ENCODE measurements at regions not wholly inside any gene's neighbourhood (a gene's known extent, or its start where the extent isn't known, plus 50 kb on each side); places are given as distances from the start of the nearest gene placed in this dataset.

DNA sequence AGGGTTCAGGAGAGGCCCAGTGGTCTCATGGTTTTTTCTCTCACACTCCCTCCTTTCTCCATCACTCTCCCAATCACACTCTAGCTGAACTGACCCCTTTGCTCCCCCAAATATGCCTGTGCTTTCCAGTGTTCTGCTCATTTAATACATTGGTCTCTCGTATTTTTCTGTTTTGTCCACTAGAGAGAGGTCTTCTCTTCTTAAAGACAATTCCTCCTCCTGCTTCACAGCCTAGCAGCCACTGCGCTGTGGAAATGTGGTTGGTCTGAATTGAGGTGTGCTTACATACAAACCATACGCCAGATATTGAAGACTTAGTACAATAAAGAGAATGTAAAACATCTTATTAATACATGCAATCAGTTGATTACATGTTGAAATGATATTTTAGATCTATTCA lies 60.6 kb upstream of the XCR1 start:
- DNase-seq: no peak

DNA sequence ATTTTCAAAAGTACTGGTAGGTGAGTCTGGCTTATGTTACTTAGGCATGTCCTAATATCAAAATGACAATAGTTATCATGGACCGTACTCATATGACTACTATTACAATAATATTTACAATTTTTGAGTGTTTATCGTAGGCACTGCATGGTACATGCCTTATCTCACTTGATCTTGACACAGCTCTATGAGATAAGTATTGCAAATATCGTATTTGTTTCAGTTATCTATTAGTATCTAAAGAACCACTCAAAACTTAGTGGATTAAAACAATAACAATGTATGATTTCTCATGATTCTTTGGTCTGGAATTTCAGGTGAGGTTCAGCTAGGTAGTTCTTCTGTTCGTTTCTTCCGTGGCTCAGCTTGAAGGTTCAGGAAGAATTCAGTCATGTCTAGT lies 59.7 kb upstream of the XCR1 start:
- no peak for DNase-seq

DNA sequence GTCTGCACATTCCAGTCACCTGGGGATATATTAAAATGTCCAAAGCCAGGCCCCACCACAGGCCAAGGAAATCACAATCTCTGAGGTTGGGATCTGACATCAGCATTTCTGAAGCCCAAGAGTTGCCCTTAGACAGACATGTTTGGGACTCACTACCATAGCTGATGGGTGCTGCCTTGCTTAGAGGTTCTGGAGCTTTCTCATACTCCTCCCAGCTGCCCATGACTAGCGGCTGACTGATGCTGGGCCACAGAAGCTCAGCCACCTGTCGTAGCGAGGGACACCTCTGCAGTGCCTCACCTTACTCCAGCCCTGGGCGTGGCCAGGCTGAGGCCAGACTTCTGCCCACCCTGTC lies 58.8 kb upstream of the XCR1 start:
- DNase-seq: no peak

DNA sequence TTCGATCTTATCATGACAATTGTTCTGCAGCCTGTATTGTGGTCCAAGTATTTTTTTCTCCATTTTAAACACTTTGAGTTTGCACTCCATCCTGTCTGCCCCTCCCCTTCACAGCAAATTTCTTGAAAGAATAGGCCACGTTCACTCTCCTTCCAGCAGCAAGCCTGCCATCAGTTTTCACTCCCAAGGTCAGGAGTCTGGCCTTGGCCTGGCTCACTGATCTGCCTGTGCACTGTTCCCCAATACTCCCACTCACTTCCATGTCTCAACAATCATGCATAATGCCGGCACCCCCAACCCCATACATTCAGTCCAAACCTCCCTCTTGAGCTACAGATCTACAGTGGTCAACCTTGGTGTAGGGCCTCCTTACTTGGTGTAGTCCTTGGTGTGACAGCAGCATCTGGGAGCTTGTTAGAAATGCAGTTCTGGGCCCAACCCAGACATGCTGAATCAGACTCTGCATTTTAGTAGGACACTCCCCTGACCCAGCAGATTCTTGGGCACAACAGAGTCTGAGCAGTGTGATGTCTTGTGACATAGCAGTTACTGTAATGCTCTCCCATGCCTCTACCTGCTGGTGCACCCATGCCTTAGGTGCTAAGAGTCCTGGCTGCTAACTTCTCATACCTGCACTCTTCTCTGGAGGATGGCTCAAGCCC lies 58.3 kb upstream of the XCR1 start:
- no peak for DNase-seq

DNA sequence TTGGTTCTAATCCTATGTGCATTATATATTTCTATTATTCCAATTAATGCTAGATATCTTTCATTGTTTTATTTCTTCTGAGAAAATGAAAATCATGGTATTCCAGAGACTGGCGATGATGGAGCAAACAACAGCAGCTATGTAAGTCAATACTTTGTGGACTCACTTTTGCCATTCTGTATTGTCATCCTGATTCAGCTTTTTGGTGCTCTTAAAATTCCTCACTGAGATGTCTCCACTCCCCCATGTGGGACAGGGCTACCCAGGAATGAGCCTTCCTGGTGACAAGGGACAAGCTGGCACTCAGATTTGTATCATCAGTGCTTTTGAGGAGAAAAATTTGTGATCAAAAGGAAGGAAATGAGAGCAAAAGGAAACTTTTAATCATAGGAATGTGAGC lies 56.7 kb upstream of the XCR1 start:
- no peak for DNase-seq

DNA sequence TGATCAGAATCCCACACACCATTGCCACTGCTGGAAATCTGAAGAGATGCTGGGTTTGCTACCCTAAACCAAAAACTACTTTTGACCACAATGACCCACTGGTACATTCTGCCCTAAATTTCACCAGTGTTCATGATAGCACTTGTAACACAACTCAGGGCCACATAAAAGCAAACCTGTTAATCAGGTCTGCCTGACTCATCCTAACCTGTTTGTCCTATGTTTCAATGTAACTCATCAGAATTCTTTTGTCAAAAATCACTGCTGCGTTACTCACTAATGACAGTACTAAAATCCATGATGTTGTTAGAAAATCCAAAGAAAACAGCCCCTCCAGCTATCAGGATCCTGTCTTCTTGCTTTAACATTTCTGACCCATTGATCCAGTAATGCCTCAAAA lies 55.6 kb upstream of the XCR1 start:
- no peak for DNase-seq

DNA sequence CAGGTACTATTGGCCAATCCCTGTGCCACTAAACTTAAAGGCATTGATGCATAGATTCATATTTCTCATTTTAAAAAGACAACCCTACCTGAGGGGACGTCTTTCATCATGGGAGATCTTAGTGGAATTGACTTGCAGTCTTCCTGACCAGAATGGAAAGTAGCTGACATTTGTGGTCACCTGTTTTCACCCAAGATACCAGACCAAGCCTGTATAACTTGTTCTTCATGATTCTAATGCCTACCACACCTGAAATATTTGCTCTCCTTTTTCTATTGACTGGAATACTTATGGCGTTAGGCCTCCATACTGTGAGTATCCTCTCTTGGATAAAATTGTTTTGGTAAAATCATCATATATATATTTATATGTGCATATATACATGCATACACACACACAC lies 54.7 kb upstream of the XCR1 start:
- DNase-seq: no peak

DNA sequence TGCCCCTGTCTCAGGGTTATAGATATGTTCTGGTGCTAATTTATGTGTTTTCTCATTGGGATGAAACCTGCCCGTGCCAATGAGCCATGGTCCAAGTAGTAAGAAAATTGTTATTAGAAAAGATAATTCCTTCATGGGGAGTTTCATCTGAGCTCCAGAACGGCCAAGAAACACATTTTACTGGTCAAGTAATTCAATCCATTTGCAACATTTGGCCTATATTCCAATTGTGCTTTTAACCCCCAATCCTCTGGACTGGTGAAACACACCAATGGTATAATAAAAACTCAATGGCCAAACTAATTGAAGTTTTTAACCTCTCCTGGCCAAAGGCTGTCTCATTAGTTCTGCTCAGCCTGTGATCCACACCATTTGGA lies 53.7 kb upstream of the XCR1 start:
- no peak for DNase-seq

DNA sequence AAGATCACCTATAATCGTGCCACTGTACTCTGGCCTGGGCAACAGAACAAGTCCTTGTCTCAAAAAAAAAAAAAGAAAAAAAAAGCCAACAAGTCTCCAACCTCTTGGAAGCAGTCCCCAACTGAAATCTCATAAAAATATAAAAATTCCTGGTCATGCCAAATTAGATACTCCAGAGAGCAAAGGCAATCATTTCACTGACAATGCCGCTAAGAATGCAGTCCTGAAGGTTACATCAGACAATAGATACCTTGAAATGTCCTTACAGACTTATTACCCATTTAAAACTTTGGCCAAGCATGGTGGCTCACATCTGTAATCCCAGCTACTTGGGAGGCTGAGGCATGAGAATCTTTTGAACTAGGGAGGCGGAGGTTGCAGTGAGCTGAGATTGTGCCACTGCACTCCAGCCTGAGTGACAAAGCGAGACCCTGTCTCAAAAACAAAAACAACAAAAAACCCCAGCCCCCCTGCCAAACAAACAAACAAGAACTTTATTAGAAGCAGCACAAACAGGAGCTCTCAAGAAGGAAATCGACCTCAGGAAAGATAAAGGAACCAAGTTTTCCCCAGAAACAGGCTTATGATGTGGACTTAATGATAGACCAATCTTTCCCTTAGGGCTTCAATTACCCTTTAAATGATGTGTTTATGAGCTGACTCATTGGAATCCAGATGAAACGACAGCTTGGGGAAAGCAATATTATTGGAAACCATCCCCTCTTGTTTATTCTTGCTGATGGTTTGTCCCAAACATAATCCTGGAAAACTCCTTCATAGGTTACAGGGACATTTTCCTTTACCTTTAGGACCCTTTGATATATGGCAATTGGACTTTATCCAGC lies 53.1 kb upstream of the XCR1 start:
- DNase-seq: no peak

DNA sequence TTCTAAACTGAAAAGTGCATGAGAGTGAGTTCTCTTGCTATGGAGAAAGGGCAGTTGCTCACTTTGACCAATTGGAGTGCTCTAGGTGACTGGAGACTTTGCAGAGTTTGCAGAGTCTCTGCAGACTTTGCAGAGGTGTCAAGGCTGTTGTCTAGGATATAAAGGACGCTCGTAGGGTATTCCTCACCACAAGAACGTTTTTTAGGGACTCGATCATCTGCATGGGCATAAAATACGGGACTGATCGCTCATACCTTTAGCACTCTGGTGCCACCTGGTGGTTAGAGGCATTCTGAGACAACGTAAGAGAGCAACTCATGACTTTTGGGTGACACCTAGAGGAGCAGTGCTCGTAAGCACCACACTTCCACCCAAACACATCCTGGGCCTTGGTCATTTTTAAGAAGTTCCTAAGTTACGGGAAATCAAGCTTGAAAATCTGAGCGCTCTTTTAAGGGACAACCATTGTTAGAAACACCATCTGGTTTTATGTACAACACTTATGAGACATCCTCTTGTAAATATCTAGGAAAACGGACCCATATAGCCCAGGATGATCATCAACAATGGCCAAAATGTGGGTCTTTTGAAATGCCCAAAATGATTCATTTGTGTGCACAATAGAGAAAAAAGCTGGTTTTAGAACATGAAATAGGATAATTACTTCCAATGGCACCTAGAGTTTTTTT lies 51.6 kb upstream of the XCR1 start:
- DNase-seq: peak; percentile 66
